GM19025 (cell line): ENCODE measurements at regions not wholly inside any gene's neighbourhood (a gene's known extent, or its start where the extent isn't known, plus 50 kb on each side); places are given as distances from the start of the nearest gene placed in this dataset.

Source experiments
- ATAC-seq: cut with Tn5 transposase; IDR thresholded peaks from one replicate; pipeline ENCODE4 v1.9.1; 2021; ENCODE audit warnings: mild to moderate bottlenecking, low read depth, moderate library complexity; ENCODE audit not compliant: unreplicated experiment

DNA sequence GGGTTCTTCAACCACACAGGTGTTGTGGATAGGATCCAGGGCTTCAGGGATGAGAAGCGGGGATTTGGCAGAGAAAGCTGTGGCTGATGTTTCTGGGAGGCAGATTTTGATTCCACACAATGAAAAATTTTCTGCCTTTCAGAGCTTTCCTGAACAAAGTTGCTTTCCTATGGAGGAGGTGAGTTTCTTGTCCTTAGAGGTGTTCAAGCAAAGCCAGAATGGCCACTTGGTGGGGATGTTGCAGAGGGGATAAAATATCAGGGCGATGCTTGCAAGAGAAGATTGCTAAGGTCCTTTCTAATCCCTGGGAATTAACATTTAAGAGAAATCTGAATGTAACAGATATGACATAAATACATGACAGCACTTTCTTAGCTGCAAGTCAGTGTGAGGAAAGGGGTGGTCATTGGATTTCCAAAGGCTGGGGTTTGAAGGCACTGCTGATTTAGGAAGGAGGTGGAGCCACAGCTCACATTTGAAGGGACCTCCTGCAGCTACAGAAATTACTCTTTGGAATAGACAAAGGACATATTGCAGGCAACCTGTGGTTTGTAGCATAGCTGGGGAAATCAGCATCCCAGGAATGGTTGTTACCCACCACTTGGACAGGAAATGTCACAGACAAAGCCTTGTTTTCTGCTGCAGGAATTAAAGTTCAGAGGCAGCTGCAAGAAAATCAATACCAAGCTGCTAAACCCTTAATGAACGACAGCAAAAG, 271.1 kb upstream of the CHD6 start:
- ATAC-seq, result no peak

DNA sequence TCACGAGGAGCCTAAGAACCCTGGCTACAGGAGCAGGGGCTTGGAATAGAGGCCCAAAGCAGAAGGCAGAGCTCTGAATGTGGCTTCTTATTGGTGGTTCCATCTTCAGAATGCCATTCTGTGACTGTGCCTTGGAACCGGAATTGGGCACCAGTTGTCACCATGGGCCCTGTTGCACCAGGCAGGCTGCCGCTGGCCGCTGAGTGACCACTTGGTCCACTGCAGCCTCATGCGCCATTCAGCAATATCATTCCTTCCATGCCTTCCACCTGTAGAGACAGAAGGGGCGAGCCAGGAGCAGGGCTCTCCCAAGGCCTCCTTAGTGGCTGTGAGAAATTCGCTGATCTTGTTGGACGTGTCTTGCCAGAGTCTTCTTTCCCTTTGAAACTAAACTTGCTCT, 270.3 kb upstream of the CHD6 start:
- ATAC-seq, result no peak

DNA sequence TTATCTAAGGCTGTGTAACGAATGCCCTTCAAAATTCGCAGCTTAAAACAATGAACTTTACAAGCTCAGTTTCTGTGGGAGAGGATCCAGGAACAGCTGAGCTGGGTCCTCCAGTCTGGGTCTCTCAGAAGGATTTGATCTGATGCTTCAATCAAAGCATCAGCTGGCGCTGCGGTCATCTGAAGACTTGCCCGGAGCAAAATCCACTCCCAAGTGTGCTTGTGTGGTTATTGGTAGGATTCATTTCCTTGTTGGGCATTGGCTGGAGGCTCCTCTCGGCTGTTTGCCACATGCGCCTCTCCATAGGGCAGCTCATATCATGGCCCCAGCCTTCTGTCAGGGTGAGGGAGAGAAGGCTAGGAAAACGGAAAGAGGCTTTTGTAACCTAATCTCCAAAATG, 269.3 kb upstream of the CHD6 start:
- no peak for ATAC-seq

DNA sequence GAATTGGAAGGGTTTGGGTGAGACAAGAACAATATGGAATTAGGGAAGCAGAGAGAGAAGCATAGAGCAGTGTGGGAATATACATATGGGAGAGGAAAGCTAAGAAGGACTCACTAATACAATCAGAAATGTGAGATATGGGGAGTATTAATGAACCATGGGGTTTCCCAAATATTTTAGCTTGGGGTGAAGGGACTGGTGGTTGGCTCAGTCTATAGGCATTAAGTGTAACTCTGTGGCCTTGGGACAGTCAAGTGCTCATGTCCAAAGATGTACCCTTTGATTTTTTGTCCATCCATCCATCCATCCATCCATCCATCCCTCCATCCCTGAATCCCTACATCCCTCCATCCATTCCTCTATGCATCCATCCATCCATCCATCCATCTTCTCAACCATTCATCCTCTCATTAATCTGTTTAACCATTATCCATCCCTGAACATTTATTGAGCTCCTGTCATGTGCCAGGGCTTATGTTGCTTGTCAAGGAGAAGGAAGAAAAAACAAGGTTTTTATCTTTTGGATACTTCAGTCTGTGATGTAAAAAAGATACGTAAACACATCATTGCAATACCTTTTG, 263.4 kb upstream of the CHD6 start:
- ATAC-seq, result no peak

DNA sequence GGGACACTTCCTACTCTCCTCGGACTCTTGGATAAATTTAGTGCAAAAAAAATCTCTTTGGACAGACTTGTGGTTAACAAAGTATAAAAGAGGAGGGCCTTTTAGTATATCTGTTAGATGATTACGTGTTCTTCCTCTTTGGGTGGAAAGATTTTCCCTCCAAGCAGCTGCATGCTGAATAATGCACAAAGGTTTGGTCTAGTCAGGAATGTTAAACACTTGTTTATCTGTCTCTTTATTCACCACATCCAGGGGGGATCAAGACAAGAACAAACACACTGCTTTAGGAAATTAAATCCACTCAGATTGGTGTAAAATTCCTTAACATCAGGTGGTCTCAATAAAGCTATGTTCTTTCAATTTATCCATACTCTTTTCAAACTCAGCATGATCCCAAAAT, 260.9 kb upstream of the CHD6 start:
- no peak for ATAC-seq

DNA sequence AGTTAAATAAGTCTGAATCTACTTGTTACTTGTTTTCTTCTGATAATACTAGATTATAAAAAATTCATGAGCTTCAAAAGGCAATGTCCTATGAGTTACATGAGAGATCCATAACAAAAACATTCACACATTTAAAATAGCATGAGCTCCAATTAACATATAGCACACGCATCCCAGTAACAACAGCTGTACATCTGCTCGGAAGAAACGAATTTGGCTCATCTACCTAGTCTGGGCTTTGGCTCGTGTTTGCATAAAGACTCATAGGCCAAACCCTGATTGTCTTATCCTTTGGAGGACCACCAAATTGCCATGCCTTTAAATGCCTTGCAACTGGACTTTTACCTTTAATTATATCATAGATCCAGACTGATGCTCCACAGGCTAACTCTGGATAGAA, 259.7 kb upstream of the CHD6 start:
- no peak for ATAC-seq

DNA sequence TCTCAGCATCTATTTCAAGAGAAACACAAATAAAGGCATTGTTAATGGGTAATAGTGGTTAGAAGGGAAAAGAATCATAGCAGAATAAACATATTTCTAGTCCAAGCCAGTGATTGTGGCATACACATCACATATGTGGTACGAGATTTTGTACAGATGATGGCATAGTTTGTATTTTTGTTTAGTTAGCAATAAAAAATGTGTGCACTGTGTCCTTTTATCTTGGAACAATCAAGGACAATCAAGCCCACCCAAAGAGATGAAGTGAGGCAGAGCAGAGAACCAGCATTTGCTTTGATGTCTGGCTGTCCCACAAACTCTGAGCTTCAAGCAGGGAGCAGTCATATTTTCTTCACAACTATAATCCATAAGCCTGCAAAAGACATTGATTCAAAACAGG, 256.5 kb upstream of the CHD6 start:
- ATAC-seq, result no peak

DNA sequence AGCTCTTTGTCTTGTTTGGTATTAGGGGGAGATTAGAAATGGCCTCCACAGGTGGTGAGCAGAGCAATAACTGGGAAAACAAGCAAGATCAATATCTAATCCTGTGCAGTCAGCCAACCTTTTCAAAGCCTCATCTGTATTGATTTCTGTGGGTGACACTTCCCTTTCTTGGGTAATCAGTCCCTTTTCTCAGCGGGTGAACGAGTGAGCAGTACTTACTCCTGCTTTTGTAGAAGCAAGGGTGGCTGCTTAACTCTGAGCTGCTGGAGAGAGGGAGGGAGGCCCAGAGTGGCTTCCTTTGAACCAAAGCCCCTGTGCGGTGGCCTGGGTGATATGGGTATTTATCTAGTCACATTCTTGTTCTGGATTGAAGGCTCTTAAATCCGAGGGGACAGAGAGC, 254.8 kb upstream of the CHD6 start:
- no peak for ATAC-seq

DNA sequence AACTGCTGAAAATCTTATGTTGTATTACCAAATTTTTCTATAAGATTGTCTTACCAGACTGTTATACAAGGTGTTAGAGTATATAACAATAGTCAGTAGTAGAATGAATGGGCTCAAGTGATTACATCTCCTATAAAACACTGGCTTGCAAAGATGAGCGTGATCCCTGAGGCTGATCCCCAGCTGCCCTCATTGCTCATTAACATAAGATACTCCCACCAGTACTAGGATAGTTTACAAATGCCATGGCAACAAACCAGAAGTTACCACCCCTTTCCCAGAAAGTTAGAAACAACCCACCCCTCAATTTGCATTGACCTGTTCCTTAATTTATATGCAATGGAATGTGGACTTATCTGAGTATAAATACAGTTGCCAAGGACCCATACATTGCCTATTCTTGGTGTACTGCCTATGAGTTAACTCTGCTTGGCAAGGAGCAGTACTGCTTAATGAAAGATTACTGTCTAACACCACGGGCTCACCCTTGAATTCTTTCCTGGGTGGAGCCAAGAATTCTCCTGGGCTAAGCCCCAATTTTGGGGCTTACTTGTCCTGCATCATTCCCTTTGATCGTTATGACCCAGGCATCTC, 252.8 kb upstream of the CHD6 start:
- ATAC-seq, result no peak

DNA sequence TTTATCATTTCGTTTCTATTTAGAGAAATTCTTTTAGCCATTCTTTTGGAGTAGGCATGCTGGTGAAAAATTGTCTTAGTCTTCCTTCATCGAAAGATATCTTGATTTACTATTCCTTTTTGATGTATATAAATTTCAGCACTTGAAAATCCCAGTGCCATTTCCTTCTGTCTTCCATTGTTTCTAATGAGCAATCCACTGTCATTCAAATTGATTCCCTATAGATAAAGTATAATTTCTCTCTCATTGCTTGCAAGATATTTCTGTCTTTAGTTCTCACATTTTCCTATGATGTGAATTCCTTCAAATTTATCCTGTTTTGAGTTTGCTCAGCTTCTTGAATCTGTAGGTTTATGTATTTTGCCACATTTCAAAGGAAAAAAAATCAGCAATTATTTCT, 251.1 kb upstream of the CHD6 start:
- no peak for ATAC-seq

DNA sequence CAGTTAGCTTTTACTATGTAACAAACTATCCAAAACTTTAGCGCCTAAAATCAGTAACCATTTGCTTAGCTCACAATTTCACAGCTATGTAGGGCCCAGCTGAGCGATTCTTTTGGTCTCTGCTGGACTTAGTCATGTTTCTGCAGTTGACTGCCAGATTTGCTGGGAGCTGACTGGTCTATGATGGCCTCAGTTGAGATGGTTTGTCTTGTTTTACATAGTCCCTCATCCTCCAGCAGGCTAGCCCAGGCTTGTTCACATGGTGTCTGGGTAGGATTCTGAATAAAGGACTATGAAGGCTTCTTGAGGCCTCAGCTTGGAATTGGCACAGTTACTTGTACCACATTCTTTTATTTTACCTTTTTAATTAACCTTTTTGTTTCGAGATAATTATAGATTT, 247.8 kb upstream of the CHD6 start:
- no peak for ATAC-seq

DNA sequence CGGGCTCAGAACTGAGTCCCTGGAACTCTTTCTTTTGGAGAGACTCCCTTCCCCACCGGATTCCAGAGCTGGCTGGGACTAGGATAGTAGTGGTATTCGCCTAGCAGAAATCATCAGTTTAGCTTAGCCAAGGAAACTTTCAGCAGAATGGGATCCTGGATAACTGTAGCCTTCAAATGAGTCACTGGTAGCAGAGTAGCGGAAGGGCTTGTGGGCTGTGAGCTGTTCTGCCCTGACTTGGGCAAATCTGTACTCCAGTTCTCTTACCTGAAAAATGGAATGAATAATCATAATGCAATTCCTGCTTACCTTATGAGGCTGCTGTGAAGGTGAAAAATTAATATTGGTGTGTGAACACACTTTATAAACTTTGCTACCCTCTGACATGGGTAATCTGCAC, 244.3 kb upstream of the CHD6 start:
- ATAC-seq, result no peak

DNA sequence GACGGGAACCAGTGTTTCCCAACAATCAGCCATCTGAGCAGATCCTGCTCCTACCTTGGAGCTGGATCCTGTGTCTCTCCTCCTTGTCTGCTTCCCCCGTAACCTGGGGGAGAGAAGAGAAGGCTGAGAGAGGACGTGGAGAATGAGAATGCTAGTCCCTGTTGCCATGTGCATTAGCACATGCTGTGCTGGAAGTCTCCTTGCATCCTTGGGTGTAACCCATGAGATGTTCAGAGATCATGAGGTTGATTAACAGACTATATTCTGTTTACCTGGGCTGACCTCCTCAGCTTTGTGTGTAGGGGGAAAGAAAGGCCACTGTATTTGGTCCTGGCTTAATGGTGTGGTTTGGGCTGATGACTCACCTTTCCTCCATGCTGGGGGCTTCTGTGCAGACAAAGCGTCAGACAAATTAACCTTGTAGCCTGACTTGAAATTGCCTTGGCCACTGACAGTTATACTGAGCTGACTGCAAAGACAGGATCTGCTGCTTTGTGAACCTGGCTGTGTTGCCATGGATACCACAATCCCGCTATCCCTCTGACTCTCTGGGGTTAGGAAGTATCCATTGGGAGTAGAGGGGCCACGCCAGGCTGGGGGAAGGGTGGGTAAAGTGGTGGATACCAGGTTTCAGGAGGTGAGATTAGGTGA, 243.7 kb upstream of the CHD6 start:
- ATAC-seq, result no peak

DNA sequence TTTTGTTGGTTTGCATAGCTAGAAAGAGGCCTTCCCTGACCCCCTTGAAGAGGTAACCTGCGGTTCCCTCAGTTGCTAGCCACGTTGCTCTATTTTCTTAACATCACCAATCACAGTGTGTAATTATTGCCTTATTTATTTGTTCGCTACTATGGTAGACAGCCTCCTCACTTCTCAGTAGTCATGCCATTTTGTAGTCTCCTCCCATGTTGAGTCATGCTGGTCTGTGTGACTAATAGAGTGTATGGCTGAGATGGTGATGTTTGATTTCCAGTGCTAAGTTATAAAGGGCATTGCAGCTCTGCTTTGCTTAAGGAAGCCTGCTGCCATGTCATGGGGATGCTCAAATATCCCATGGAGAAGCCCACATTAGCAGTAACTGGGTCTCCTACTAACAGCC, 236.6 kb upstream of the CHD6 start:
- no peak for ATAC-seq

DNA sequence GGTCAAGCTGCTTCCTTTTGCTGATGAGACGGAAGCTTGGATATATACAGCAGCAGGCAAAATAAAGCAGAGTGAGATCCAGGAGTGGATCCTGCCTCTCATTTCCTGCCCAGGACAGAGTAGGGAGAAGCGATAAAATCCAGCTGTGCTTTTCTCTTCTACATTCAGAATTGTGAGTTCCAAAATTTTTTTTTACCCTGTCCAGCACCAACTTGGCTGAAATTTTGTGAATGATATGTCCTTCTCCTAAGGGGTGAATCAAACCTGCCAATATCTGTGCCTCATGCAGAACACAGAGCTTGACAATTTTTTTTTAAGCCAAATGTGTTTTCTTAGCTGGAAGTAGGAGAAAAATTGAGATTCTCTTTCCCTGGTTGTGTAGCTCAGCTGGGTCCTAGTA, 235.6 kb upstream of the CHD6 start:
- ATAC-seq, result no peak

DNA sequence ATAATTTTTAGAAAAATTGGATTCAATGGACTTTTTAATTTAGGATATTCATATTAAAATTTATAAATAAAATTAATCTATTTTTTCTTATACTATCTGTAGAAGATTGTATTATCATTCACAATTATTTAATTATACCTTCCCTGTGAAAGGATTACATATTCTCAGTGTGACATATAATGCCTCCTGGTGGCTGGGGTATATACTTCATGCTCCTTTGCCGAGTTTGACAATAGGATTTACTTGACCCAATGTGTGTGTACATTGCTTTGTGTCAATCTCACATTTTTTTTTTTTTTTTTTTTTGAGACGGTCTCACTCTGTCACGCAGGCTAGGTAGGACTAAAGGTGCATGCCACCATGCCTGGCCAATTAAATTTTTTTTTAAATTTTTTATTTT, 230.0 kb upstream of the CHD6 start:
- ATAC-seq, result no peak

DNA sequence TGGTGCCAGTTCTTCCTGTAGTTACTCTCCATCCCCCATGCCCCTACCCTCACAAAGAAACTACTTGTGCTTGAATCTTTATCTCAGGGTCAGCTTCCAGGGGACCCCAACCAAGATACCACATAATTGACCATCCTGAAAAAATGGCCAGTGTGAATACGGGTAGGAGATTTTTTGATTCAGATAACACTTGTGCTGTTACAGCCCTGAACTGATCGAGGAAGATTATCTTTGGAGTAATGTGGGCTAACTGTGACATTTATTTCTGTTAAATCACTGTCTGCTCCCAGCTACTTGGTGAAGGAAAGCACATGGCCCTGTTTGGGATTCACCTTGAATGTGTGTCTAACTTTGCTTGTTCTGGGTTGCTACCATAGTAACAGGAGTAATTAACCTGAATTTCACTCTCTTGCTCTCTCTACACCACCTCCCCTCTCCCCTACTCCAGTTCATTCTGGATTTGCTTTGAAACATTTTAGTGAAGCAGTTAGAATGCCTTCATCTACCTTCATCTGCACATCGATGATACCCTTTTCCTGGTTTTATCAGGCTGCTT, 219.6 kb upstream of the CHD6 start:
- ATAC-seq, result no peak

DNA sequence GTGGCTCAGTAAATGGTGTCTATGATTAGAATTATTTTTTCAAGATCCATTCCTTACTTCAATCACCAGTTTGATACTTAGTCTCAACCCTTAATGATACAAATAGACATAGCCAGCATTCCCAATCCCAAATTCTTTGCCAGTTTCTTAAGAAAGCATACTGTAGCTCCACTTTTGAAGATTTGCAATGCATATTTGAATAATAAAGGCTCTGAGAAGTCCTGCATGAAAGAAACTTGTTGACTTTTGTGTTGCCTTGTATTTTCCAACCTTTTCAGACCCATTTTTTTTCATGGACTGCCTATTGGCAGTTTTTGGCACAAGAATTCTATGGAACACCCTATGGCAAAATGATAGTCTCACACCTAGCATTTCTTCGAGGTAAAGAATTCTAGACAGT, 215.6 kb upstream of the CHD6 start:
- ATAC-seq, result no peak

DNA sequence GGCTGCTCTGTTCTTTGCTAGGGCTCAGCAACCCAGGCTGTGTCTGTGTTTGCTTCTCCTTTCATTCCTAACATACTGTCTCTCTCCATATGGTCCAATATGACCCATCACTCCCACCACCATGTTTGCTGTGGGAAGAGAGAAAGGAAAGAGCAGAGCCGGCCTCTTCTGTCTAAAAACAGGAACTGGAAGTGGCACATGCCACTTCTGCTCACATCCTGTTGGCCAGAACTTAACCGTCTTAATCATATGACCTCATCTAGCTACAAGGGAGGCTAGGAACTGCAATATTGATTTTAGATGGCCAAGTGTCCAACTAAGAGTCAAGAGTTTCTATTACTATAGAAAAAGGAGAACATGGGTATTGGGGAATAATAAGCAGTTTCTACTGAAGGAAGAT, 212.5 kb upstream of the CHD6 start:
- ATAC-seq, result no peak

DNA sequence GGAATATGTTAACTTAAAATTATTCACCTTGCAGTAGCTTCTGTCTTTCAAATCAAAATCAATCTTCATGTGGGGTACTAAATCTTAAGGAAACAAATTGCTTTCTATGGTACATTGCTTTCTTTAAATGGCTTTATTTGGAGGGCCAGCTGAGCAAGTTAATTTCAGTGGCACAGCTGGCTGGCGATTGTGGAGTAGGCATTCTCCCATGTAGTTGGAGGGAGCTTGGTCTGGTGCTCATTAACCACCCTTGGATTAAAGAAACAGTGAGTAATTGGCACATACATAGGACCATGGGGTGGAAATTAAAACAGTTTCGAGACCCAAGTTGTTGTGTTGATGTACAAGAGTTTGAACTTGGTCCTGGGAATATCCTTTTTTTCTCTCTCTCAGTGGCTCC, 201.3 kb upstream of the CHD6 start:
- no peak for ATAC-seq

DNA sequence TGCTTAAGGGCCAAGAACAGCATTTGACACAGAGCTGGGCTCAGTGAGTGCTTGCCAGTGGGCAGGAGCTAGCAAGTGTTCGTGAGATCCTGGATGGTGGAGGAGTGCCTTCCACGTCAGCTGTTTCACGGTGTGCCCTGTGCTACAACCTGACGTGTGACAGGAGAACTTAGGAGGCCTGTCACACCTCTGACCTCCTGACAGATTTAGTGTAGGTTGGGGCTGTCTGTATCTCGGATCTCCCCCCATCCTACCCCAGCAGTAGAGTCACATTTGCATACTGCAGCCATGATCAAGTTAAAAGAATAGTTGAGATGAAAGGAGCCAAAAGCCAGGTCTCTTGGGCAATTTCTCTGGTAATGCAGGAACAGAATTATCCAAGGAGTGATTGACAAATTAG, 200.8 kb upstream of the CHD6 start:
- no peak for ATAC-seq

DNA sequence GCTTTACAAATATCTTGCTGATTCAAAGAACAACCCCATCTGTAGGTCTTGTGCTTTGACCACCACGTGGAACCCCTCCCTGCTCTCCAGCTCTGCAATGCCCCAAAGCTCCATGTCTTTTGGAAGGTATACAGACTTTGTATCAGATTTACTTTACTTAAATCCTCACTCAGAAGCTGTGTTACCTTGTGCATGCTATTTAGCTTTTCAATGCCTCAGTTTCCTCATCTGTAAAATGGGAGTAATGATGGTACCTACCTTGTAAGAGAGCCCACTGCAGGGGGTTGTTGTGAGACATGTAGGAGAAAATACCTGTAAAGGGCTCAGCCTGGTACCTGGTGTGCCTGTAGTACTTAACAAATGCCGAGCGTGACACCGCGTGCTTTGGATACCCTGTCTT, 200.2 kb upstream of the CHD6 start:
- ATAC-seq, result no peak
